ENCODE measurements at regions not wholly inside any gene's neighbourhood (a gene's known extent, or its start where the extent isn't known, plus 50 kb on each side); places are given as distances from the start of the nearest gene placed in this dataset.

DNA sequence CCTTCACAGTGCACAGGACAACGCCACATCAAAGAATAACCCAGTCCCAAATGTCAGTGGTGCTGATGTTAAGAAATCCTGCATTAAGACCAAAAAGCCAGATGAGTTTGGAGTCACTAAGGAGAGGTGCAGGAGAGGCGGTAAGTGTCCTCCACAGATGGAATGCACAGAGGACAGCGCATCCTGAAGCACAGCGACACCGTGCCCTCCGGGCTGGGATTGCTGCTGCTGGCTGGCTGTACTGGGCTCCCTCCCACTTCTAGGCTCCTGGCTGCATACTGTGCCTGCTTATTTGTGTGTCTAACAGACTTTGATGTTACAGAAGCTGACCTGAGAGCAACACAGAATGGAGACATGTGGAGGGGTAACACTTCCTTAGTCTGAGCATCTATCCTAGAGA lies 325.6 kb upstream of the BOD1L1 start:
- TF ChIP-seq, protein P1, sequence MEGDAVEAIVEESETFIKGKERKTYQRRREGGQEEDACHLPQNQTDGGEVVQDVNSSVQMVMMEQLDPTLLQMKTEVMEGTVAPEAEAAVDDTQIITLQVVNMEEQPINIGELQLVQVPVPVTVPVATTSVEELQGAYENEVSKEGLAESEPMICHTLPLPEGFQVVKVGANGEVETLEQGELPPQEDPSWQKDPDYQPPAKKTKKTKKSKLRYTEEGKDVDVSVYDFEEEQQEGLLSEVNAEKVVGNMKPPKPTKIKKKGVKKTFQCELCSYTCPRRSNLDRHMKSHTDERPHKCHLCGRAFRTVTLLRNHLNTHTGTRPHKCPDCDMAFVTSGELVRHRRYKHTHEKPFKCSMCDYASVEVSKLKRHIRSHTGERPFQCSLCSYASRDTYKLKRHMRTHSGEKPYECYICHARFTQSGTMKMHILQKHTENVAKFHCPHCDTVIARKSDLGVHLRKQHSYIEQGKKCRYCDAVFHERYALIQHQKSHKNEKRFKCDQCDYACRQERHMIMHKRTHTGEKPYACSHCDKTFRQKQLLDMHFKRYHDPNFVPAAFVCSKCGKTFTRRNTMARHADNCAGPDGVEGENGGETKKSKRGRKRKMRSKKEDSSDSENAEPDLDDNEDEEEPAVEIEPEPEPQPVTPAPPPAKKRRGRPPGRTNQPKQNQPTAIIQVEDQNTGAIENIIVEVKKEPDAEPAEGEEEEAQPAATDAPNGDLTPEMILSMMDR (IDR thresholded peaks at IDR 0.05; ENCODE audit: insufficient read depth, low read depth, low read length, missing control alignments) = no peak
- H3K4me3 ChIP-seq (ENCODE audit: low read depth, low read length) = no peak overlapping the region
- DNase-seq (ENCODE audit: low read depth) = no peak

DNA sequence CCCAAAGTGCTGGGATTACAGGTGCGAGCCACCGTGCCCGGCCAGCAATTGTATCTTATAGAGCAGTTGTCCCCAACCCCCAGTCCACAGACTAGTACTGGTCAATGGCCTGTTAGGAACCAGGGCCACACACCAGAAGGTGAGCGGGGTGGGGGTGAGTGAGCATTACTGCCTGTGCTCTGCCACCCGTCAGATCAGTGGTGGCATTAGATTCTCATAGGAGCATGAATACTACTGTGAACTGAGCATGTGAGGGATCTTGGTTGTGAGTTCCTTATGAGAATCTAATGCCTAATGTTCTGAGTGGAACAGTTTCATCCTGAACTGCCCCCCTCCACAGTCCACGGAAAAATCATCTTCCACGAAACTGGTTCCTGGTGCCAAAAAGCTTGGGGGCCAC lies 328.0 kb upstream of the BOD1L1 start:
- DNase-seq (ENCODE audit: low read depth) = no peak
- H3K4me3 ChIP-seq (ENCODE audit: low read depth, low read length) = no peak overlapping the region
- TF ChIP-seq, protein P1 (IDR thresholded peaks at IDR 0.05; ENCODE audit: insufficient read depth, low read depth, low read length, missing control alignments) = no peak

DNA sequence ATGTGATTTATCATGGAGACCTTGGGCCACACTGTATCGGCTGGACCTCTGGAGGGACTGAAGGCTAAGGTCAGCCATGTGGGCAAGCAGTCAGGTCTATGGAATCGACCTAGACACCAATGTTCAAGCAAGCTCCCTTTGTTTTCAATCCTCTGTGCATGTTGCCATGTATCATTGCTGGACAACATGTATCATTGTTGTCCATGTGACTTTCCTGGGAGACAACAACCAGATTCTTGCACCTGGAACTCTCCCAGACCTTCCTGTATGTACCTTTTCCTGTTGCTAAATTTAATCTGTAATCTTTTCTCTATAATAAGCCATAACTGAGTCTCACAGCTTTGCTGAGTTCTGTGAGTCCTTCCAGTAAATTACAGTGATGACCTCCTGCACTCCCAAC lies 329.4 kb upstream of the BOD1L1 start:
- no peak for DNase-seq (ENCODE audit: low read depth)
- TF ChIP-seq, protein P1 (IDR thresholded peaks at IDR 0.05; ENCODE audit: insufficient read depth, low read depth, low read length, missing control alignments) = no peak
- no peak overlapping the region for H3K4me3 ChIP-seq (ENCODE audit: low read depth, low read length)

DNA sequence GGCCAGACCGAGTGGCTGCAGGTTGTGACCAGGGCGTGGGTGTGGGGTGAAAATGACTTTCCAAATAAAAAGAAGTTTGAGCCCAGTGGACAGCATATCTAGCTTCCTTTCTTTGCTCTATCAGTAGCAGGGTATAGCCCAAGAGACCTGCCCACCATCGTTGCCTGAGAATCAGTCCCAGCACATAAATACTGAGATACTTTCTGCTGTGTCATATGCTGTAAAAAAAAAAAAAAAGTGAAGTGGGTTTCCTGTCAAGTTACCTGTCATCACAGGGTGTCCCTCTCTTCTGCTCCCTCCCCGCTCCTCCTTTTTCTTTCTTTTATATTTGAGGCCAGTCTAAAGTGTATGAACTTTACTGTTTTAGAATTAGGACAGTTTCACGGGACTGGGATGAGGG lies 330.3 kb upstream of the BOD1L1 start:
- no peak for DNase-seq (ENCODE audit: low read depth)
- TF ChIP-seq, protein P1 (IDR thresholded peaks at IDR 0.05; ENCODE audit: insufficient read depth, low read depth, low read length, missing control alignments) = no peak
- no peak overlapping the region for H3K4me3 ChIP-seq (ENCODE audit: low read depth, low read length)

DNA sequence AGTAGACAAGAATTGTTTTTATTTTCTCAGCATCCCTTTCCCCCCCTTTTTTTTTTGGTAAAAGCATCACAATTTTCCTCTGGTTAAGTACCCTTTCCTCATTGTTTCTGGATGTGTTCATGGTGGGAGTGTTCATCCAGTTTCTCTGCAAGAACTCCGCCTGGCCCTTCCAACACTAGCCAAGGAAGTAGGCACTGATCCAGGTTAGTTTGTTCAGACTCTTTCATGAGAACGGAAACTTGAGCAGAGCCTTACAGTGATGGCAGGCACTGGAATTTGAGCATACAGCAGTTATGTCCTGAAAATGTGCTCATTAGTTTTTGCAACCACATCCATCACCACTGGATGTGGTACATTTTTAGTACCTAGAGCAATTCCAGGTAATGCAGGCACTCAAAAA lies 336.1 kb upstream of the BOD1L1 start:
- TF ChIP-seq, protein P1 (IDR thresholded peaks at IDR 0.05; ENCODE audit: insufficient read depth, low read depth, low read length, missing control alignments) = no peak
- no peak overlapping the region for H3K4me3 ChIP-seq (ENCODE audit: low read depth, low read length)
- DNase-seq (ENCODE audit: low read depth) = no peak

DNA sequence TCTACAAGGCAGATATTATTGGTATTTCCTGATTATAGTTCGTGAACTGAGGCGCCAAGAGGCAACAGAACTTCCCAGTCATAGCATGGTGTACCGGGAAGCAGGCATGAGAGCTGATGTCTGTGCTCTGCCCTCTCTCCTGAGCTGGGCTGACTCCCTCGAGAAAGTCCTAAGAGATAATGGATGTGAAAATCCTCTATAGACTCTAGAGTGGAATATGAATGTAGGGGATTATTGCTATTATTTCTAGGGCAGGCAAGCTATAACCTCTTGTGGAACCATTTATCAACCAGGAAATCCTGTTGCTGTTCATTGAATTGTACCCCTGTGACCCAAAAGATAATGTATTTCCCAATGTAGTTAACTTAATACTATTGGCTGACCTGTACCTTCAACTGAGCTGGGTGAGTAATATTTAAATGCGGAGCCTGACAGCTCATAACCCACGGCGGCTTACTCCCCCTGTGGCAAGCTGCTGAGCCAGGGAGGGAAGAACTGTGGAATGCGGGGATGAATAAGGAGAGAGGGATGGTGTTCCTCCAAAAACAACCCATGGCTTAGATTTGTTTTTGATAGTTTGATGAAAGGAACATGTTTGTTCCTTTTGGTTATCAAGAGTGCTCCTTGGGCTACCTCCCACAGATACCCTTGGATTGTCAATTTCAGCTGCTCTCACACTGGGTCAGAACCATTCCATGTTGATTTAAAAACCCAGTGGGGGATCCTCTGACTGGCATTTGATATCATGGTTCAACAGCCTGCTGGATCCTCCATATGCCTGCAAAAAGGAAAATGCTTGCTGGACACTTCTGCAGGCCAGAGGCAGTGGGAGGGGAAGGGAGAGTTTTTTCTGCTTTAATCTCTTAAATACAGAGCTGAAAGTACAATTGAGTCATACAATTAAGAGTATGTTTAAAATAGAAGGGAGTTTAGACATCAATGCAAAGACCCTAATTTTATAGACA lies 339.0 kb upstream of the BOD1L1 start:
- TF ChIP-seq, protein P1 (IDR thresholded peaks at IDR 0.05; ENCODE audit: insufficient read depth, low read depth, low read length, missing control alignments) = no peak
- no peak overlapping the region for H3K4me3 ChIP-seq (ENCODE audit: low read depth, low read length)
- DNase-seq (ENCODE audit: low read depth) = no peak

Measured in GM12865 (cell line).